K562 (cell line): ENCODE measurements at regions not wholly inside any gene's neighbourhood (a gene's known extent, or its start where the extent isn't known, plus 50 kb on each side); places are given as distances from the start of the nearest gene placed in this dataset.

Experiments used
- EZH2 ChIP-seq: IDR thresholded peaks from 2 replicates; pipeline ENCODE4 v1.6.1; 2012; ENCODE audit warnings: low read depth, mild to moderate bottlenecking, inconsistent platforms, low read length, borderline replicate concordance
- POLR2A ChIP-seq: fragments of 450-650 bp; conservative IDR thresholded peaks from 2 replicates; pipeline ENCODE4 v1.6.1; 2016
- ZKSCAN8 ChIP-seq: fragments of 200-800 bp; sonication (Bioruptor generic); IDR thresholded peaks from 2 replicates; pipeline ENCODE4 v1.6.1; 2016; ENCODE audit warnings: missing genetic modification characterization, missing compliant biosample characterization
- ZNF217 ChIP-seq: sonication (generic); formaldehyde crosslinking; IDR thresholded peaks from 2 replicates; pipeline ENCODE4 v1.8.0; 2022; ENCODE audit warnings: mild to moderate bottlenecking, missing genetic modification reagents
- ZNF274 ChIP-seq: IDR thresholded peaks from 2 replicates; pipeline ENCODE4 v1.6.1; 2011; ENCODE audit warnings: low read depth, mild to moderate bottlenecking, low read length, moderate library complexity, borderline replicate concordance
- TF ChIP-seq, protein P1 (sequence below): fragments of 250-450 bp; sonication (Bioruptor Pico); IDR thresholded peaks from 2 replicates; pipeline ENCODE4 v1.5.0; 2022; ENCODE audit warnings: mild to moderate bottlenecking
- TF ChIP-seq, protein P2 (sequence below), 3 experiments: IDR thresholded peaks in 2 of 3; conservative IDR thresholded peaks in 1 of 3; 2 replicates each; pipeline ENCODE4 v1.5.1; 2011 to 2012; ENCODE audit warnings: low read length in 3 of 3, mild to moderate bottlenecking in 3 of 3, control low read depth in 2 of 3, improper control_type of control experiment in 1 of 3, inconsistent platforms in 1 of 3, low read depth in 1 of 3, mixed read lengths in 1 of 3, moderate library complexity in 1 of 3; ENCODE audit not compliant: insufficient read depth in 2 of 3
- TF ChIP-seq, protein P3 (sequence below): sonication (generic); formaldehyde crosslinking; IDR thresholded peaks from 2 replicates; pipeline ENCODE4 v1.8.0; 2022; ENCODE audit warnings: mild to moderate bottlenecking, missing genetic modification reagents, borderline replicate concordance

DNA sequence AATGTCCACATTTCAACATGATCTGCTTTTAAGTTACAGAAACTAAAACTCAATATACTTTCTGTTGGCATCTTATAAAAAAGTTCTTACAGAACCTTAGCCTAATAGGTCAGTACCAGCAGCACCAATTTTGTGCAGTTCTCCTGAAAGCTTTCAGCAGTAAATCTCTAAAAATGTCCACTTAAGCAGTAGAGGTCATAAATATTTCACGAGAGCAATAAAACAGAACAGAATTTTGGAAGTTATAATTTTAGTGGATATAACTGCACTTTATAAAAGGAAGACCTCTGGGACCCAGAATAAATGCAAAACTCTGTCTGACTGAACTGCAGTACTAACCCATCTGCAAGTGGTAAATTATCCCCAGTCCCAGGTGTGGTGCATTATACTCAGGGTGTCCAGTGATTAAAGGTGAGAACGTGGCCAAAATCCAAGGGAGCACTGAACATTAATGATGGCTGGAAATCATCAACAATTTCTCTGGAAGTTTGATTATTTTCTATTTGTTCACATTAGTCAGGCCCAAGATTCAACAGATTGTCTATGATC, 172.6 kb upstream of the RSPO3 start:
- TF ChIP-seq, protein P1, sequence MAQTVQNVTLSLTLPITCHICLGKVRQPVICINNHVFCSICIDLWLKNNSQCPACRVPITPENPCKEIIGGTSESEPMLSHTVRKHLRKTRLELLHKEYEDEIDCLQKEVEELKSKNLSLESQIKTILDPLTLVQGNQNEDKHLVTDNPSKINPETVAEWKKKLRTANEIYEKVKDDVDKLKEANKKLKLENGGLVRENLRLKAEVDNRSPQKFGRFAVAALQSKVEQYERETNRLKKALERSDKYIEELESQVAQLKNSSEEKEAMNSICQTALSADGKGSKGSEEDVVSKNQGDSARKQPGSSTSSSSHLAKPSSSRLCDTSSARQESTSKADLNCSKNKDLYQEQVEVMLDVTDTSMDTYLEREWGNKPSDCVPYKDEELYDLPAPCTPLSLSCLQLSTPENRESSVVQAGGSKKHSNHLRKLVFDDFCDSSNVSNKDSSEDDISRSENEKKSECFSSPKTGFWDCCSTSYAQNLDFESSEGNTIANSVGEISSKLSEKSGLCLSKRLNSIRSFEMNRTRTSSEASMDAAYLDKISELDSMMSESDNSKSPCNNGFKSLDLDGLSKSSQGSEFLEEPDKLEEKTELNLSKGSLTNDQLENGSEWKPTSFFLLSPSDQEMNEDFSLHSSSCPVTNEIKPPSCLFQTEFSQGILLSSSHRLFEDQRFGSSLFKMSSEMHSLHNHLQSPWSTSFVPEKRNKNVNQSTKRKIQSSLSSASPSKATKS: no peak
- TF ChIP-seq ZKSCAN8 (no peak), POLR2A (no peak), EZH2 (no peak), ZNF274 (no peak), ZNF217 (no peak)
- TF ChIP-seq, protein P2, sequence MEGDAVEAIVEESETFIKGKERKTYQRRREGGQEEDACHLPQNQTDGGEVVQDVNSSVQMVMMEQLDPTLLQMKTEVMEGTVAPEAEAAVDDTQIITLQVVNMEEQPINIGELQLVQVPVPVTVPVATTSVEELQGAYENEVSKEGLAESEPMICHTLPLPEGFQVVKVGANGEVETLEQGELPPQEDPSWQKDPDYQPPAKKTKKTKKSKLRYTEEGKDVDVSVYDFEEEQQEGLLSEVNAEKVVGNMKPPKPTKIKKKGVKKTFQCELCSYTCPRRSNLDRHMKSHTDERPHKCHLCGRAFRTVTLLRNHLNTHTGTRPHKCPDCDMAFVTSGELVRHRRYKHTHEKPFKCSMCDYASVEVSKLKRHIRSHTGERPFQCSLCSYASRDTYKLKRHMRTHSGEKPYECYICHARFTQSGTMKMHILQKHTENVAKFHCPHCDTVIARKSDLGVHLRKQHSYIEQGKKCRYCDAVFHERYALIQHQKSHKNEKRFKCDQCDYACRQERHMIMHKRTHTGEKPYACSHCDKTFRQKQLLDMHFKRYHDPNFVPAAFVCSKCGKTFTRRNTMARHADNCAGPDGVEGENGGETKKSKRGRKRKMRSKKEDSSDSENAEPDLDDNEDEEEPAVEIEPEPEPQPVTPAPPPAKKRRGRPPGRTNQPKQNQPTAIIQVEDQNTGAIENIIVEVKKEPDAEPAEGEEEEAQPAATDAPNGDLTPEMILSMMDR (IDR thresholded peaks at IDR 0.05 in 2 of 3, conservative IDR thresholded peaks at IDR 0.05 in 1 of 3; ENCODE audit: insufficient read depth in 2 of 3, low read depth in 1 of 3, low read length in 3 of 3): no peak
- TF ChIP-seq, protein P3, sequence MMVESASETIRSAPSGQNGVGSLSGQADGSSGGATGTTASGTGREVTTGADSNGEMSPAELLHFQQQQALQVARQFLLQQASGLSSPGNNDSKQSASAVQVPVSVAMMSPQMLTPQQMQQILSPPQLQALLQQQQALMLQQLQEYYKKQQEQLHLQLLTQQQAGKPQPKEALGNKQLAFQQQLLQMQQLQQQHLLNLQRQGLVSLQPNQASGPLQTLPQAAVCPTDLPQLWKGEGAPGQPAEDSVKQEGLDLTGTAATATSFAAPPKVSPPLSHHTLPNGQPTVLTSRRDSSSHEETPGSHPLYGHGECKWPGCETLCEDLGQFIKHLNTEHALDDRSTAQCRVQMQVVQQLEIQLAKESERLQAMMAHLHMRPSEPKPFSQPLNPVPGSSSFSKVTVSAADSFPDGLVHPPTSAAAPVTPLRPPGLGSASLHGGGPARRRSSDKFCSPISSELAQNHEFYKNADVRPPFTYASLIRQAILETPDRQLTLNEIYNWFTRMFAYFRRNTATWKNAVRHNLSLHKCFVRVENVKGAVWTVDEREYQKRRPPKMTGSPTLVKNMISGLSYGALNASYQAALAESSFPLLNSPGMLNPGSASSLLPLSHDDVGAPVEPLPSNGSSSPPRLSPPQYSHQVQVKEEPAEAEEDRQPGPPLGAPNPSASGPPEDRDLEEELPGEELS (CRISPR knock-in tag): no peak
